Osteoblast (primary cell): ENCODE measurements at regions not wholly inside any gene's neighbourhood (a gene's known extent, or its start where the extent isn't known, plus 50 kb on each side); places are given as distances from the start of the nearest gene placed in this dataset.

Experiments used
- DNase-seq: peaks from one replicate; pipeline ENCODE4 v3.0.0; 2011; ENCODE audit warnings: low spot score, mixed read lengths; ENCODE audit not compliant: insufficient read length; ENCODE audit errors: missing footprints
- H2AFZ ChIP-seq: 2 replicates; pipeline ENCODE4 v1.6.0; 2011; ENCODE audit warnings: mild to moderate bottlenecking, low read length
- H3K27ac ChIP-seq: 2 replicates; pipeline ENCODE4 v1.5.1; 2011; ENCODE audit warnings: mild to moderate bottlenecking, low read depth, low read length, moderate library complexity
- H3K27me3 ChIP-seq: 2 replicates; pipeline ENCODE4 v1.6.0; 2012; ENCODE audit warnings: mild to moderate bottlenecking, control low read depth, inconsistent platforms, low read length, moderate library complexity; ENCODE audit not compliant: insufficient read depth
- H3K36me3 ChIP-seq: 2 replicates; pipeline ENCODE4 v1.5.1; 2011; ENCODE audit warnings: mild to moderate bottlenecking, low read length, control low read depth, moderate library complexity; ENCODE audit not compliant: insufficient read depth
- H3K4me1 ChIP-seq: 2 replicates; pipeline ENCODE4 v1.5.1; 2011; ENCODE audit warnings: mild to moderate bottlenecking, low read length, control low read depth, moderate library complexity; ENCODE audit not compliant: insufficient read depth
- H3K4me2 ChIP-seq: 2 replicates; pipeline ENCODE4 v1.6.0; 2011; ENCODE audit warnings: mild to moderate bottlenecking, low read length; ENCODE audit not compliant: insufficient read depth
- H3K4me3 ChIP-seq: fragments of 200-600 bp; sonication (generic); 3 replicates; pipeline ENCODE4 v1.5.1; 2012; ENCODE audit warnings: mild to moderate bottlenecking, low read length, inconsistent platforms; ENCODE audit not compliant: insufficient read depth
- H3K79me2 ChIP-seq: 2 replicates; pipeline ENCODE4 v1.6.0; 2012; ENCODE audit warnings: mild to moderate bottlenecking, low read length, control low read depth, inconsistent platforms; ENCODE audit not compliant: insufficient read depth
- H3K9me3 ChIP-seq: 2 replicates; pipeline ENCODE4 v1.5.1; 2011; ENCODE audit warnings: low read depth, low read length, control low read depth
- H4K20me1 ChIP-seq: 2 replicates; pipeline ENCODE4 v1.6.0; 2012; ENCODE audit warnings: mild to moderate bottlenecking, low read length, control low read depth; ENCODE audit not compliant: insufficient read depth
- CTCF ChIP-seq: IDR thresholded peaks from 2 replicates; pipeline ENCODE4 v1.5.1; 2011; ENCODE audit warnings: mild to moderate bottlenecking, low read depth, low read length, moderate library complexity; ENCODE audit errors: extremely low read depth

GRCh38 chr16:87057211-87057881 is 259.8 kb downstream of the C16orf95 start:
- Histone ChIP-seq H3K27me3 (no peaks in the 10 kb centered on the region), H3K4me1 (peaks cover 10% of the 10 kb centered on the region), H4K20me1 (no peaks in the 10 kb centered on the region), H3K27ac (no peak overlapping the region), H3K79me2 (no peaks in the 10 kb centered on the region), H3K36me3 (no peaks in the 10 kb centered on the region), H3K9me3 (peaks cover 5% of the 10 kb centered on the region), H3K4me2 (no peak overlapping the region), H3K4me3 (no peak overlapping the region), H2AFZ (no peak overlapping the region)
- peak; percentile 54 for DNase-seq
- peak; percentile 17 for TF ChIP-seq CTCF

GRCh38 chr16:87057951-87058560 is 259.1 kb downstream of the C16orf95 start:
- H3K36me3 ChIP-seq = no peaks in the 10 kb centered on the region
- H3K4me1 ChIP-seq = peaks cover 8% of the 10 kb centered on the region
- peak; percentile 73 for DNase-seq
- H3K27me3 ChIP-seq = no peaks in the 10 kb centered on the region
- H3K79me2 ChIP-seq = no peaks in the 10 kb centered on the region
- H3K4me2 ChIP-seq = no peak overlapping the region
- H4K20me1 ChIP-seq = no peaks in the 10 kb centered on the region
- H3K27ac ChIP-seq = no peak overlapping the region
- H3K9me3 ChIP-seq = peaks cover 5% of the 10 kb centered on the region
- no peak overlapping the region for H3K4me3 ChIP-seq
- no peak overlapping the region for H2AFZ ChIP-seq
- no peak for TF ChIP-seq CTCF

- peaks cover 5% of the 10 kb centered on the region for H3K9me3 ChIP-seq
- H4K20me1 ChIP-seq = no peaks in the 10 kb centered on the region
- H3K27me3 ChIP-seq = no peaks in the 10 kb centered on the region
- DNase-seq = no peak
- H3K4me1 ChIP-seq = peaks cover 8% of the 10 kb centered on the region
- H3K27ac ChIP-seq = no peak overlapping the region
- H2AFZ ChIP-seq = no peak overlapping the region
- TF ChIP-seq CTCF = no peak
- H3K79me2 ChIP-seq = no peaks in the 10 kb centered on the region
- H3K4me3 ChIP-seq = no peak overlapping the region
- H3K36me3 ChIP-seq = no peaks in the 10 kb centered on the region
- H3K4me2 ChIP-seq = no peak overlapping the region
Measured at GRCh38 chr16:87058728-87059250, 258.4 kb downstream of the C16orf95 start.
